NCI-H2227 (cell line): ENCODE measurements at regions not wholly inside any gene's neighbourhood (a gene's known extent, or its start where the extent isn't known, plus 50 kb on each side); places are given as distances from the start of the nearest gene placed in this dataset.

ENCODE experiments used
- DNase-seq: peaks from one replicate; lab custom pipeline; 2025; ENCODE audit not compliant: unreplicated experiment; lab: John Stamatoyannopoulos, UW

GRCh38 chr2:215749092-215749957, 264.0 kb downstream of the MREG start:
- DNase-seq: no peak

DNA sequence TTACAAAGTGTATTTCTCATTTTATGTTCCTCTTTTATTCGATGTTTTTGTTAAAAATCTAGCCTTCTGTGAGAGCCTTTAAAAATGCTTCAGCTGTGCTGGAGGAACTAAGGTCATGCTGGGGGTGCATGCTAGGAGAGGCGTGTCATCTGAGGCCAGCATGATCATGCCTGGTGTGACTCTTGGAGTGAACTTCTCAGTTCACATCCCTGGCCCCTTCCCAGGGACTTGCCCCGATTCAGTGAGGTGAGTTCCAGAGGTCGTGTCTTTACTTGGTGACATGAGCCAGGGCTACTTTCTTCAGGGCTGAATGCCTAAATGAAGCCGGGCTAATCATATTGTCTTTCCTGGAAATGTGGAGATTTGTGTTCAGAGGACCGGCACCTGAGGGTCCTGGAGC, 264.9 kb downstream of the MREG start:
- no peak for DNase-seq

GRCh38 chr2:215746887-215747615, 266.3 kb downstream of the MREG start:
- no peak for DNase-seq

DNA sequence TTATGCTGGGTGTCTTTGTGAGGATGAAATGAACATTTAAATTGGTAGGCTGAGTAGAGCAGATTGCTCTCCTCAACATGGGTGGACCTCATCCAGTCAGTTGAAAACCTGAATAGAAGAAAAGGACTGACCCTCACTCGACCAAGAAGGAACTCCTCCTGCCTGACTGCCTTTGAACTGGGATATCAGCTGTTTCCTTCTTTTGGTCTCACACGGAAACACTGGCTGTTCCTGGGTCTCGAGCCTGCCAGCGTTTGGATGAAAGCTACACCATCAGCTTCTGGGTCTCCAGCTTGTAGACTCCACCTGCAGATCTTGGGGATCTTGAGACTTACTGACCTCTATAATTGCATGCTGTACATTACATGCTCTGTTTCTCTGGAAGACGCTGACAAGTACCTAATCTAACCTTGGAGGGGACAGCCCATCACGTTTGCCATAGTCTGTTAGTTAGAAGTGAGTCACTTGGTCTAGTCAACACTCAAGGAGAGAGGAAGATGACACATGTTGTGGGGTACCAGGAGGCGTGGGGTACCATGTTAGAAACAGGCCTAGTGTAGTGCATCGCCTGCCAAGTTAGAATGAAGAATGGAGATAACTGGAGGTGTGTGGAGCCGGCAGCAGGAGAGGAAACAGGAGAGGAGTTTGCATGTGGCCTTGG, 267.0 kb downstream of the MREG start:
- DNase-seq: no peak

GRCh38 chr2:215745331-215745730, 268.0 kb downstream of the MREG start:
- no peak for DNase-seq

- no peak for DNase-seq
Measured at GRCh38 chr2:215744514-215744913, 268.8 kb downstream of the MREG start.

- no peak for DNase-seq
Measured at GRCh38 chr2:215743066-215743465, 270.3 kb downstream of the MREG start.

GRCh38 chr2:215742021-215742420, 271.3 kb downstream of the MREG start:
- no peak for DNase-seq

DNA sequence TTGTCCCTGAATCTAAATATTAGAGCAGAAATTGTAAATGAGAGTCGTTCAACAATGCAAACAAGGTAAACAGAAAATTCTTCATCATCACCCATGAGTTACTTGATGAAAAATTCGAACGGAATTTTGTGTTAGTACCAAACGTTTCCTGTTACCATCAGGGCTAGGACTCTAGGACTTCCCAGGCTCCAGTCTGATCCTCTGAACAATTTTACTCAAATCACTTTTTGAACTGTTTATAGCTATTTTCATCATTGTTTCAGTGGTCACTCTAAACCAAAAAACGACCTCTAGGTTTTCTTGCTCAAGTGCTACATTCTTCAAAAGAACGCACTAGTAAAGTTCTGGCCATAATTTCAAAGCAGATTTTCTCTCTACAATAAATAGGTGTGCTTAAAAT, 273.3 kb downstream of the MREG start:
- DNase-seq: no peak

GRCh38 chr2:215738351-215738750, 275.0 kb downstream of the MREG start:
- DNase-seq: no peak

DNA sequence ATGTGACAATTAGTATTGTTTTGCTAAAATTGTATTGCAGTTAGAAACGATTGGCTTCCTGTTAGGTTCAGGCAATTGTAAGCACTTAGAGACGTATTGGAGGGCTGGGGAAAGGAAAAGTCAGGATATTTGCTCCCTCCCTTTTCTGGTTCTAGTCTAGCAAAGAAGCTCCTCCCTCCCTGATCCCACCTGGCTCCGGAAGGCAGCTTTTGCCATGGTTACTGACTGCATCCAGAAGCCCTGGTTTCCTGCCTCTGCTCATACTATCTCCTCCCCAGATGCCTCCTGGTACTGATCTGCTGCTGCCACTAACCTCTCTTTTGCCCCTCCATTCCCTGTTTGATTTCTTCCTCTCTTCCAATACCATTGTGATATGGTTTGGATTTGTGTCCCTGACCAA, 275.9 kb downstream of the MREG start:
- DNase-seq: no peak

DNA sequence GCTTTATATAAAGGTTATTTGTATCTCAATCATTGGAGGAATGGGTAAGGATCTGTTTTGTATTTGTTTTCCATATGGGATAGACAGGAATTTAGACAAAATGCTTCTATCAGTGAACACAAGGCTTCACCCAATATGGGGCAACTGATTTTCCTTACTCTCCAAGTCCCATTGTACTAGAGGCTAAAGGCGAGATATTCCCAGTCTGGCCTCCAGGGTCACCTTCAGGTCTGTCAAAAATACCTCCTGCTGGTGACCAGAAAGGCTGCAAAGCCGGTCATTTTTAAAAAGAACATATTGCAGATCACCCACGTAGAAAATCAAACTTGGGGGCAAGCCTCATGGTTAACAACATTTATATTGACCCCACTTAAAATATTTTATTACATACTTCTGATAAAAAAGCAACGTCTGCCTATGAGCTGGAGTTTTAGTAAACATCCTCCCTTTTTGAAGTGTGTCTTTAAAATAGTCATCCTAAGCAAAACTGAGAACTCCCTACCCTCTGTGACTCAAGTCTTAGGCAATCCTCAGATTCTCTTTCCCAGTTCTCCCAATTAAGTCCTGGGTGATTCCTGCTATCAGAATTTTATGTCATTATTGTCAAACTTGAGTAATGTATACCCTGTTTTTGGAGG, 276.6 kb downstream of the MREG start:
- no peak for DNase-seq

- DNase-seq: no peak
Measured at GRCh38 chr2:215731108-215731658, 282.2 kb downstream of the MREG start.

- no peak for DNase-seq
Measured at GRCh38 chr2:215729985-215730620, 283.2 kb downstream of the MREG start.

DNA sequence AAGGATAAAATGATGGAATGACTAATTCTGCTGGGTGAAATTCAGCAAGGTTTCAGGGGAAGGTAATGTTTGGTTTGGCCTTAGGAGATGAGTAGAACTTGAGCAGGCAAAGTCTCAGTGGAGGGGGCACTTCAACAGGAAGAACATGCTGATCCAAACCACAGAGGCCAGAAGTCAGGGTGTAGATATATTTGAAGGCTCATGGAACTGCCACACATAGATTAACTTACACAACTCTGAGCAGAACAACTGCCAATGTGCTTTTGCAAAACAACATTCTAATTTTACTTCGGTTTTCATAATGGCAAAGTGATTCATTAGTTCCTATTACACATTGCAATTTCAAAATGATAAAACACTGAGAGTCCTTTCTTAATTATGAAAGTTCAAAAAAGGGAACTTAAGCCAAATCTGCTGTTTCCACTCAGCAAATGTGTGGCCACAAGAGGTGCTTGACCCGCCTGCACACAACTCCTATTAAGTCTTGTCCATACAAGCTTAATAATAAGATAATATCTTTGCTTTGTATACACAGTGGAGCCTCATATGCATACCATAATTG, 284.8 kb downstream of the MREG start:
- no peak for DNase-seq

- no peak for DNase-seq
Measured at GRCh38 chr2:215727507-215728503, 285.5 kb downstream of the MREG start.

GRCh38 chr2:215726070-215726469, 287.3 kb downstream of the MREG start:
- DNase-seq: no peak

DNA sequence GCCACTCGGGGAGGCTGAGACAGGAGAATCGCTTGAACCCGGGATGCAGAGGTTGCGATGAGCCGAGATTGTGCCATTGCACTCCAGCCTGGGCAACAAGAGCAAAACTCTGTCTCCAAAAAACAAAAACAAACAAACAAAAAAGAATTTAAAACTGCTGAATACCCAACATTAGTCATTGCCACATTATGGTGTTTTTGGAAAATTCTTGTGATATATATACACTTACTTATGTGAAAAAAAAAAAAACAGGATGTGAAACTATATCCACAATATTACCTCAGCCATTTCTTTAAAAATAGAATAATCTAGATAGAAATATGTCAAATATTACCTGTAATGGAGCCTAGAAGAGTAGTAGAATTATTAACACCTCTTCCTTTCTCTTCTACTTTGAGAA, 288.3 kb upstream of the FN1 start:
- DNase-seq: no peak

GRCh38 chr2:215723631-215724011, 287.8 kb upstream of the FN1 start:
- no peak for DNase-seq
